Osteoblast (primary cell): ENCODE measurements at regions not wholly inside any gene's neighbourhood (a gene's known extent, or its start where the extent isn't known, plus 50 kb on each side); places are given as distances from the start of the nearest gene placed in this dataset.

ENCODE experiments used
- DNase-seq: peaks from one replicate; pipeline ENCODE4 v3.0.0; 2011; ENCODE audit warnings: low spot score, mixed read lengths; ENCODE audit not compliant: insufficient read length; ENCODE audit errors: missing footprints
- H2AFZ ChIP-seq: 2 replicates; pipeline ENCODE4 v1.6.0; 2011; ENCODE audit warnings: mild to moderate bottlenecking, low read length
- H3K27ac ChIP-seq: 2 replicates; pipeline ENCODE4 v1.5.1; 2011; ENCODE audit warnings: mild to moderate bottlenecking, low read depth, low read length, moderate library complexity
- H3K27me3 ChIP-seq: 2 replicates; pipeline ENCODE4 v1.6.0; 2012; ENCODE audit warnings: mild to moderate bottlenecking, control low read depth, inconsistent platforms, low read length, moderate library complexity; ENCODE audit not compliant: insufficient read depth
- H3K36me3 ChIP-seq: 2 replicates; pipeline ENCODE4 v1.5.1; 2011; ENCODE audit warnings: mild to moderate bottlenecking, low read length, control low read depth, moderate library complexity; ENCODE audit not compliant: insufficient read depth
- H3K4me1 ChIP-seq: 2 replicates; pipeline ENCODE4 v1.5.1; 2011; ENCODE audit warnings: mild to moderate bottlenecking, low read length, control low read depth, moderate library complexity; ENCODE audit not compliant: insufficient read depth
- H3K4me2 ChIP-seq: 2 replicates; pipeline ENCODE4 v1.6.0; 2011; ENCODE audit warnings: mild to moderate bottlenecking, low read length; ENCODE audit not compliant: insufficient read depth
- H3K4me3 ChIP-seq: fragments of 200-600 bp; sonication (generic); 3 replicates; pipeline ENCODE4 v1.5.1; 2012; ENCODE audit warnings: mild to moderate bottlenecking, low read length, inconsistent platforms; ENCODE audit not compliant: insufficient read depth
- H3K79me2 ChIP-seq: 2 replicates; pipeline ENCODE4 v1.6.0; 2012; ENCODE audit warnings: mild to moderate bottlenecking, low read length, control low read depth, inconsistent platforms; ENCODE audit not compliant: insufficient read depth
- H3K9me3 ChIP-seq: 2 replicates; pipeline ENCODE4 v1.5.1; 2011; ENCODE audit warnings: low read depth, low read length, control low read depth
- H4K20me1 ChIP-seq: 2 replicates; pipeline ENCODE4 v1.6.0; 2012; ENCODE audit warnings: mild to moderate bottlenecking, low read length, control low read depth; ENCODE audit not compliant: insufficient read depth
- TF ChIP-seq, protein P1 (sequence below): IDR thresholded peaks from 2 replicates; pipeline ENCODE4 v1.5.1; 2011; ENCODE audit warnings: mild to moderate bottlenecking, low read depth, low read length, moderate library complexity; ENCODE audit errors: extremely low read depth

DNA sequence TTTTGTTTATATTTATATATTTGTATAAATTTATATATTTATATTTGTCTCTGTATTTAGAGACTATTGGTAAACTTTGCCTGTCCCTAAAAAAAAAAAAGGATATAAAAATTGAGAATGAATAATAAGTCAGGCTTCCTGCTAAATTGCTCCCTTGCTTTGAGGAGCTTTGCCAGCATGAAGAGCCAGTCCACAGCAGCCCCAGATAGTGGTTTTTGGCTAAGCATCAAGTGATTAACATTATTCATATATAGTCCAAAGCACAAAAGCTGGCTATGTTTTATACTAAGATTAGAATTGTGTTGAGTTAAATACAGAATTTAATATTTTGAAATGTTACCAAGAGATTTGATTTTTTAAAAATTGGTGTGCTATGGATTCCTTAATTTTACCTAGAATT lies 264.9 kb upstream of the FERD3L start:
- Histone ChIP-seq H3K27me3 (no peaks in the 10 kb centered on the region), H3K36me3 (no peaks in the 10 kb centered on the region), H3K4me1 (peaks cover 26% of the 10 kb centered on the region), H3K79me2 (no peaks in the 10 kb centered on the region), H3K4me3 (no peak overlapping the region), H3K4me2 (no peak overlapping the region), H2AFZ (no peak overlapping the region), H3K27ac (no peak overlapping the region), H3K9me3 (no peaks in the 10 kb centered on the region), H4K20me1 (no peaks in the 10 kb centered on the region)
- TF ChIP-seq, protein P1, sequence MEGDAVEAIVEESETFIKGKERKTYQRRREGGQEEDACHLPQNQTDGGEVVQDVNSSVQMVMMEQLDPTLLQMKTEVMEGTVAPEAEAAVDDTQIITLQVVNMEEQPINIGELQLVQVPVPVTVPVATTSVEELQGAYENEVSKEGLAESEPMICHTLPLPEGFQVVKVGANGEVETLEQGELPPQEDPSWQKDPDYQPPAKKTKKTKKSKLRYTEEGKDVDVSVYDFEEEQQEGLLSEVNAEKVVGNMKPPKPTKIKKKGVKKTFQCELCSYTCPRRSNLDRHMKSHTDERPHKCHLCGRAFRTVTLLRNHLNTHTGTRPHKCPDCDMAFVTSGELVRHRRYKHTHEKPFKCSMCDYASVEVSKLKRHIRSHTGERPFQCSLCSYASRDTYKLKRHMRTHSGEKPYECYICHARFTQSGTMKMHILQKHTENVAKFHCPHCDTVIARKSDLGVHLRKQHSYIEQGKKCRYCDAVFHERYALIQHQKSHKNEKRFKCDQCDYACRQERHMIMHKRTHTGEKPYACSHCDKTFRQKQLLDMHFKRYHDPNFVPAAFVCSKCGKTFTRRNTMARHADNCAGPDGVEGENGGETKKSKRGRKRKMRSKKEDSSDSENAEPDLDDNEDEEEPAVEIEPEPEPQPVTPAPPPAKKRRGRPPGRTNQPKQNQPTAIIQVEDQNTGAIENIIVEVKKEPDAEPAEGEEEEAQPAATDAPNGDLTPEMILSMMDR: no peak
- DNase-seq: no peak

DNA sequence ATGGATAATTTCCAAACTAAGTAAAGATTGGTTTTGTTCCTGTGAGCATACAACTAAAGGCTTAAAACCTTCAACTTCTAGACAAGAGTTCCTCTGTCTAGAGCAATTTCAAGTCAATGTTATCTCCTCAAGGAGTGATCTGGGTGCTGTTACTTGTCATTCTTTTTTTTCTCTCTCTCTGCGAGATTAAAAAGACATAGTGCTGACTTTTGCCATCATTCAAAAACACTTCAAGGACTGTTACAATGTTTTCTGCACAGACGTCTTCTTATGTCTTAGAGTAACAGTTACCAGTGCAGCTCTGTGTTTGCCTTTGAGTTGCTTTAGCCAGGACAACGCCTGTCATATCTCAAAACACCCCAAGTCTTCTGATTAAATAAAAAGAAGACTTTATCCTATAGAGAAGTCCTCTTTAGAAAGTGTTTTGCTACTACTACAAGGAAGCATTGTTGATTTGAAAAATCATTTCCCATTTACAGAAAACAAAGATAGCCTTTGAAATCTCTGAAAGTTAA lies 263.5 kb upstream of the FERD3L start:
- Histone ChIP-seq H4K20me1 (no peaks in the 10 kb centered on the region), H2AFZ (no peak overlapping the region), H3K4me1 (peaks cover 34% of the 10 kb centered on the region), H3K9me3 (no peaks in the 10 kb centered on the region), H3K27me3 (no peaks in the 10 kb centered on the region), H3K79me2 (no peaks in the 10 kb centered on the region), H3K27ac (no peak overlapping the region), H3K4me2 (no peak overlapping the region), H3K36me3 (no peaks in the 10 kb centered on the region), H3K4me3 (no peak overlapping the region)
- DNase-seq: no peak
- TF ChIP-seq, protein P1: no peak

DNA sequence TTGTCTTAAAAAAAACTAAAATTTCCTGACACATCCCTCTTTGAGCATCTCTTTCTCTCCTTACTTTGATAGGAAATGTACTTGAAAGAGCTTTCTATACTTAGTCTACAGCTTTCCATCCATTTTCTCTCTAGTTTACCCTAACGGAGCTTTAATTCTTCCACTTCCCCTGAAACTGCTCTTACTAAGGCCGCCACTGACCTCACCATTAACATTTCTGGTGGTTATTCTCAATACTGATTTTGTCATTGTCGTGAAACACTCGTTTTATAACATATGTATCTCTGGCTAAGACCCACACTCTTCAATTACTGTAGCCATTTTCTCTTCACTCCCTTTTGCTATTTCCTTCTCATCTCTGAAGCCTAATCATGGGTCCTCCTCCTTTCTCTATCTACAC lies 262.0 kb upstream of the FERD3L start:
- no peak overlapping the region for H3K4me3 ChIP-seq
- H3K79me2 ChIP-seq: no peaks in the 10 kb centered on the region
- H3K4me2 ChIP-seq: no peak overlapping the region
- no peaks in the 10 kb centered on the region for H4K20me1 ChIP-seq
- H3K27me3 ChIP-seq: no peaks in the 10 kb centered on the region
- DNase-seq: no peak
- H2AFZ ChIP-seq: no peak overlapping the region
- no peaks in the 10 kb centered on the region for H3K36me3 ChIP-seq
- peaks cover 34% of the 10 kb centered on the region for H3K4me1 ChIP-seq
- TF ChIP-seq, protein P1: no peak
- no peak overlapping the region for H3K27ac ChIP-seq
- no peaks in the 10 kb centered on the region for H3K9me3 ChIP-seq

DNA sequence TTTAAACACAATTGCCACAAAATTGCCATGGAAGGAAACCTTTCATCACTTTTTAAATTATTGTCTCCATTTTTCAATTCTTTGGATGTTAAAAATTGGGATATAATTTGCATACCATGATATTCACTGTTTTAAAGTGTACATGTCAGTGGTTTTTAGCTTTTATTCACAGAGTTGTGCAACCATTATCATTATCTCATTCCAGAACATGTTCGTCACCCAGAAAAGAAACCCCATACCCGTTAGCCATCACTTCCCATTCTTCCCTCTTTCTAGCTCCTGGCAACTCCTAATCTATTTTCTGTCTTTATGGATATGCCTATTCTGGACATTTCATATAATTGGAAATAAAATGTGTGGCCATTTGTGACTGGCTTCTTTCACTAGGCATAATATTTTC lies 260.3 kb upstream of the FERD3L start:
- peak overlapping the region; percentile 92 for H3K27ac ChIP-seq
- TF ChIP-seq, protein P1: no peak

More for the DNA sequence above, 260.3 kb upstream of the FERD3L start:
- Histone ChIP-seq H3K27me3 (no peaks in the 10 kb centered on the region), H3K36me3 (no peaks in the 10 kb centered on the region), H3K79me2 (no peaks in the 10 kb centered on the region), H3K4me1 (peaks cover 29% of the 10 kb centered on the region), H3K9me3 (no peaks in the 10 kb centered on the region), H3K4me2 (peak overlapping the region; percentile 75), H2AFZ (no peak overlapping the region), H3K4me3 (peak overlapping the region; percentile 46), H4K20me1 (no peaks in the 10 kb centered on the region)
- no peak for DNase-seq
